Testis (tissue), 2 donors: ENCODE measurements at regions not wholly inside any gene's neighbourhood (a gene's known extent, or its start where the extent isn't known, plus 50 kb on each side); places are given as distances from the start of the nearest gene placed in this dataset.
A peak's percentile ranks its signal among the peaks of the same experiment; 100 is the strongest.

Source experiments
- DNase-seq: peaks from one replicate; pipeline ENCODE4 v3.0.0-alpha.2; 2019
- H3K27ac ChIP-seq, 2 donors: fragments of 200-600 bp; sonication (generic); one replicate each; pipeline ENCODE4 v1.5.1; 2019
- H3K27me3 ChIP-seq: fragments of 200-600 bp; sonication (generic); one replicate; pipeline ENCODE4 v1.5.1; 2019
- H3K36me3 ChIP-seq: fragments of 200-600 bp; sonication (generic); one replicate; pipeline ENCODE4 v1.5.1; 2017; ENCODE audit warnings: low read depth; ENCODE audit errors: missing control alignments
- H3K4me1 ChIP-seq: fragments of 200-600 bp; sonication (generic); one replicate; pipeline ENCODE4 v1.5.1; 2019
- H3K4me3 ChIP-seq, 2 donors: fragments of 200-600 bp; sonication (generic); one replicate each; pipeline ENCODE4 v1.5.1; 2017 to 2019
- H3K9me3 ChIP-seq: fragments of 200-600 bp; sonication (generic); one replicate; pipeline ENCODE4 v1.5.1; 2017
- POLR2A ChIP-seq: fragments of 450-650 bp; IDR thresholded peaks from one replicate; pipeline ENCODE4 v1.6.1; 2017; ENCODE audit warnings: antibody characterized with exemption, mild to moderate bottlenecking, moderate library complexity
- WGBS, 2 donors: methylation state at CpG; one replicate each; pipeline ENCODE4 v1.1.5; 2018; 5-methylcytosine and 5-hydroxymethylcytosine counted together
- intact Hi-C: fragments of 100-400 bp; cut with DNase I; formaldehyde crosslinking; loops from one replicate; pipeline ENCODE4 v1.15.1; 2023; ENCODE audit warnings: low total_unique reads
- TF ChIP-seq, protein P1 (sequence below), 3 experiments: fragments of 450-650 bp in 2 of 3; fragments of 200-600 bp in 1 of 3; sonication (generic) in 1 of 3; IDR thresholded peaks; one replicate each; pipeline ENCODE4 v1.5.1; 2016 to 2019; ENCODE audit warnings: antibody characterized with exemption in 3 of 3, mild to moderate bottlenecking in 2 of 3, moderate library complexity in 1 of 3

- peak overlapping the region; percentile 93 to 94 for H3K27ac ChIP-seq
- no peaks in the 10 kb centered on the region for H3K27me3 ChIP-seq
- no peaks in the 10 kb centered on the region for H3K36me3 ChIP-seq
- H3K4me1 ChIP-seq: peaks cover 61% of the 10 kb centered on the region
- TF ChIP-seq, protein P1, sequence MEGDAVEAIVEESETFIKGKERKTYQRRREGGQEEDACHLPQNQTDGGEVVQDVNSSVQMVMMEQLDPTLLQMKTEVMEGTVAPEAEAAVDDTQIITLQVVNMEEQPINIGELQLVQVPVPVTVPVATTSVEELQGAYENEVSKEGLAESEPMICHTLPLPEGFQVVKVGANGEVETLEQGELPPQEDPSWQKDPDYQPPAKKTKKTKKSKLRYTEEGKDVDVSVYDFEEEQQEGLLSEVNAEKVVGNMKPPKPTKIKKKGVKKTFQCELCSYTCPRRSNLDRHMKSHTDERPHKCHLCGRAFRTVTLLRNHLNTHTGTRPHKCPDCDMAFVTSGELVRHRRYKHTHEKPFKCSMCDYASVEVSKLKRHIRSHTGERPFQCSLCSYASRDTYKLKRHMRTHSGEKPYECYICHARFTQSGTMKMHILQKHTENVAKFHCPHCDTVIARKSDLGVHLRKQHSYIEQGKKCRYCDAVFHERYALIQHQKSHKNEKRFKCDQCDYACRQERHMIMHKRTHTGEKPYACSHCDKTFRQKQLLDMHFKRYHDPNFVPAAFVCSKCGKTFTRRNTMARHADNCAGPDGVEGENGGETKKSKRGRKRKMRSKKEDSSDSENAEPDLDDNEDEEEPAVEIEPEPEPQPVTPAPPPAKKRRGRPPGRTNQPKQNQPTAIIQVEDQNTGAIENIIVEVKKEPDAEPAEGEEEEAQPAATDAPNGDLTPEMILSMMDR (IDR thresholded peaks at IDR 0.05): no peak
- TF ChIP-seq POLR2A: no peak
- peak overlapping the region; percentile 51 to 62 for H3K4me3 ChIP-seq
- DNase-seq: peak; percentile 97
- intact Hi-C loops: loop anchor here (10.0 kb wide), 2 partner anchors 109 to 321 kb away; partner anchors contain the start of gene IER5L
- H3K9me3 ChIP-seq: no peaks in the 10 kb centered on the region
- 2 to 7% methylated on average over 15 to 50 of the region's 50 CpGs for WGBS, 2 donors
Measured at GRCh38 chr9:129495620-129496472, 125.1 kb downstream of the C9orf50 start.

GRCh38 chr9:129494113-129494789 lies 126.7 kb downstream of the C9orf50 start:
- H3K4me1 ChIP-seq: peaks cover 60% of the 10 kb centered on the region
- no peak overlapping the region for H3K4me3 ChIP-seq
- no peaks in the 10 kb centered on the region for H3K36me3 ChIP-seq
- TF ChIP-seq POLR2A: no peak
- TF ChIP-seq, protein P1 (IDR thresholded peaks at IDR 0.05): no peak
- WGBS, 2 donors: 87 to 92% methylated on average over 9 to 11 of the region's 11 CpGs
- H3K27ac ChIP-seq: peak overlapping the region; percentile 93 to 94
- intact Hi-C loops: loop anchor here (10.0 kb wide), 2 partner anchors 111 to 319 kb away; partner anchors contain the start of gene IER5L
- H3K27me3 ChIP-seq: no peaks in the 10 kb centered on the region
- no peaks in the 10 kb centered on the region for H3K9me3 ChIP-seq
- no peak for DNase-seq

DNA sequence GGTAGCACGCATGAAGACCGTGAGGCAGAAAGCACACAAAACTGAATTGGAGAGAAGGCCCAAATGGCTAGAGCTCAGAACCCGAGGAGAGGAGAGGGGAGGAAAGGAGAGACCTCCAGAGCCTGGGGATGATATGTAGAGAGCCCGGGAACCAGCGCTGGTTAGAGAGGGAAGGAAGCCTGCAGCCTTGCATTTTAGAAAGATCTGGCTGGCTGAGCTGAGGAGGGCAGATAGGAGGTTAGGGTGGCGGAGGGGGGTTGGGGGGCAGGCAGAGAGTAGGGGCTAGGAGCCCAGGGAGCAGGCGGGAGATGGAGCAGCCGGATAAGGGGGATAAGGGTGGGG lies 127.2 kb downstream of the C9orf50 start:
- 67 to 78% methylated on average over 8 of the region's 8 CpGs for WGBS, 2 donors
- H3K4me3 ChIP-seq: no peak overlapping the region
- H3K36me3 ChIP-seq: no peaks in the 10 kb centered on the region
- peaks cover 60% of the 10 kb centered on the region for H3K4me1 ChIP-seq
- H3K9me3 ChIP-seq: no peaks in the 10 kb centered on the region
- intact Hi-C loops: loop anchor here (10.0 kb wide), 2 partner anchors 111 to 319 kb away; partner anchors contain the start of gene IER5L
- no peak for DNase-seq
- H3K27ac ChIP-seq: peak overlapping the region in 1 of 2 donors; percentile 14
- H3K27me3 ChIP-seq: no peaks in the 10 kb centered on the region
- TF ChIP-seq, protein P1 (IDR thresholded peaks at IDR 0.05): no peak
- TF ChIP-seq POLR2A: no peak

- DNase-seq: no peak
- WGBS, 2 donors: 85 to 87% methylated on average over 8 to 9 of the region's 9 CpGs
Measured at GRCh38 chr9:129493002-129493705, 127.7 kb downstream of the C9orf50 start.

More at GRCh38 chr9:129493002-129493705, 127.7 kb downstream of the C9orf50 start:
- intact Hi-C loops: loop anchor here (10.0 kb wide), 2 partner anchors 112 to 318 kb away; partner anchors contain the start of gene IER5L
- H3K27ac ChIP-seq: peak overlapping the region in 1 of 2 donors; percentile 14
- H3K4me1 ChIP-seq: peaks cover 56% of the 10 kb centered on the region
- H3K36me3 ChIP-seq: no peaks in the 10 kb centered on the region
- no peak overlapping the region for H3K4me3 ChIP-seq
- H3K9me3 ChIP-seq: no peaks in the 10 kb centered on the region
- TF ChIP-seq POLR2A: no peak
- TF ChIP-seq, protein P1 (IDR thresholded peaks at IDR 0.05): no peak
- H3K27me3 ChIP-seq: no peaks in the 10 kb centered on the region
